Kidney capillary endothelial cell (primary cell): ENCODE measurements at regions not wholly inside any gene's neighbourhood (a gene's known extent, or its start where the extent isn't known, plus 50 kb on each side); places are given as distances from the start of the nearest gene placed in this dataset.

ENCODE experiments used
- DNase-seq: peaks from one replicate; pipeline ENCODE4 v3.0.0-alpha.2; 2018; ENCODE audit warnings: low spot score

DNA sequence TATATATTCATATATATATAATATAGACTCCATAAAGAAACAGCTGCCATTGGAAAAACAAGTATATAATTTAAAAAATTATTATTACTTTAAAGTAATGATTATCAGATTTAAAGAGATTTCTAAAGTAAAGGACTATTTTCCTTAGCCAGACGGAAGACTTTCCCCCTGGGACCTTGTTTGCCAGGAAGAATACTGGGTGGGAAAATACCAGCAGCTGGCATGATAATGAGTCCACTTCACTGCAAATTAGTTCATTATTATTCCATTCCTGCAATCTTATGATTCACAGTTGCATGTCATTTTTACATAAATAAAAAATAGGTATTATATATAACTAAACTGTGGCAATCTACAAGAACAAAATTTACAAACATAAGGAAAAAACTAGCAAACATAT, 339.8 kb upstream of the CDH7 start:
- DNase-seq = no peak

DNA sequence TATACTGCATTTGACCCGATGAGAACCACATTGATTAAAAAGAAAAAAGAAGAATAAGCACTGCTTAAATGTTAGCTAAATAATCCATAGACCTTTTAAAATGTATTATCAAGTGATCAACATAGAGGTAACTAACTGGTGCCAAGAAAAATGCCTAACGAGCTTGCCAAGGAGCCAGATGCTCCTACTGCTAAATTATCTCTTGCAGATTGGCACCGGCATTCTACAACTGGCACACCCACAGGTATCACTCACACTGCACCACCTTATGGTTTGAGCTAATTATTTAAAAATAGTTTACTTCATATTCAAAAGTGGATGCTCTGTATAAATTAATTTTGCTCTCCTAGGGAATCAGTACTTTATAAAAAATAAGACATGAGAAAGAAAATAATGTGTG, 341.6 kb upstream of the CDH7 start:
- no peak for DNase-seq

- DNase-seq = no peak
Observed at GRCh38 chr18:65403534-65403933, 347.3 kb upstream of the CDH7 start.

GRCh38 chr18:65399091-65399490, 351.7 kb upstream of the CDH7 start:
- DNase-seq = no peak

GRCh38 chr18:65398347-65399075, 352.3 kb upstream of the CDH7 start:
- DNase-seq = no peak

GRCh38 chr18:65380986-65381385, 369.8 kb upstream of the CDH7 start:
- no peak for DNase-seq

DNA sequence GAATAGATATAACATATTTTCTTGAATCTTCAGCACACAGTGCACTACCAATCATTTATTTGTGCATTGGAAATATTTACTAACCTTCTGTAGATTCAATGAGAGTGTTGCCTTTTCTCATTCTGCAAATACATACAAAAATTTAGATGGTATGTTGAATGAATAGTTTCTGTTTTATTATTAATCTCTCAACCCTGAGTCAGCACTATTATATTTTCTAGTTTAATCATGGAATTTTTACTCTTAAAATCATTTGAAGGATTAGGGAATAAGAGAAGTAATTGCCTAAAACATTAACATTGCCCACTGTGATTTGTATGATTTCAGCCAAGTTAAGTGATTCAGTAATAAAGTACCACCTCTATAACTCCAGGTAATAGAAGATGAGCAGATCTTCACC, 370.2 kb upstream of the CDH7 start:
- DNase-seq = no peak

DNA sequence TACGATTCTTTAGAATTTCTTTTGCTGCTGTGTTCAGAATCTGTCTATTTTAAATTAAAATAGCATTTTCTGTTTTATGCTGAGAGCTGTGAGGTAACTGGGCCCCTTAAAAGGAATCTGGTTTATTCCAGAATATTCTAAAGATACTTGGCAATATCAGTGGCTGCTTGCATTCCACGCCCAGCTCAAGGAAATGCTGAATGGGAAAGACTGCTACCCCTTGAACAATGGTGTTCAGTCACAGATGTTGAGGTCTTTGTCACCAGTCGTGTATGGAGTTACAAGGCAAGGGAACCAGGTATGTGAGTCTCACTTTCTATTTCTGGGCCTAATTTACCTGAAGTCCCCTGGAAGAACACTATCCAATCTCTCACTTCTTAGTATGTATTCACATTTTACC, 377.9 kb upstream of the CDH7 start:
- no peak for DNase-seq

GRCh38 chr18:65365245-65365980, 385.4 kb upstream of the CDH7 start:
- no peak for DNase-seq

GRCh38 chr18:65363911-65364632, 386.7 kb upstream of the CDH7 start:
- no peak for DNase-seq

GRCh38 chr18:65363011-65363410, 387.8 kb upstream of the CDH7 start:
- no peak for DNase-seq

DNA sequence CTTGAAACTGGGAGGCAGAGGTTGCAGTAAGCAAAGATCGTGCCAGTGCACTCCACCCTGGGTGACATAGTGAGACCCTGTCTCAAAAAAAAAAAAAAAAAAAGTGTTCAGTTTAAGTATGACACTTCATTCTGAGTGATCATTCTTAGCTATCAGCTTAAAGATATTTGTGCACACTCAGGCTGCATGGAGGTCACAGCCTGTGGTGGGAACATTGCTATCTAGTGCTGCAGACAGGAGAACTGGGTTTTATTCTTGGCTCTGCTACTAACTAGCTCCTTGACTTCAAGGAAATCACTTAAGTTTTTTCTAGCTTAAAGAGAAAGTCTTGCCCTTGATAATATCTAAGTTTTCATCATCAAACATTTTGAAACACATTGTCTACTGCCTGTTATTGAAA, 391.3 kb upstream of the CDH7 start:
- DNase-seq = no peak

GRCh38 chr18:65358306-65358705, 392.5 kb upstream of the CDH7 start:
- DNase-seq = no peak

DNA sequence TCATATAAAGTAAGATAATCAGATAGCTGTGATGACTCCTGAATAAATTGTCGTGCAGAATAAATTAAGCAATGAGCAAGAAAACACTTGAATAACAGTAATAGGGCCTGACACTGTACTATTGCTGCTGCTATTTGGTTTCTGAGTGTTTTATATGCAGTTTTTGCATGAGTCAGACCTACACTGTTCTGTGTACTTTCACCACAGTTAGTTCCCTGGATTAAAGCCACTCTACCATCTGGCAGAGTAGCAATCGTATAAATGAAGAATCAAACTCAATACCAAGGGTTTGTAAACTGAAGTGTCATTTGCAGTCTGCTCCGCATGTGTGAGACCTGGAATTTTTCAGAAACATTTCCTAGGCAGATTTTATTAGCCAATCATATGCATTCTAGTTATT, 398.6 kb upstream of the CDH7 start:
- DNase-seq = no peak

GRCh38 chr18:65349635-65350034, 401.2 kb upstream of the CDH7 start:
- no peak for DNase-seq

DNA sequence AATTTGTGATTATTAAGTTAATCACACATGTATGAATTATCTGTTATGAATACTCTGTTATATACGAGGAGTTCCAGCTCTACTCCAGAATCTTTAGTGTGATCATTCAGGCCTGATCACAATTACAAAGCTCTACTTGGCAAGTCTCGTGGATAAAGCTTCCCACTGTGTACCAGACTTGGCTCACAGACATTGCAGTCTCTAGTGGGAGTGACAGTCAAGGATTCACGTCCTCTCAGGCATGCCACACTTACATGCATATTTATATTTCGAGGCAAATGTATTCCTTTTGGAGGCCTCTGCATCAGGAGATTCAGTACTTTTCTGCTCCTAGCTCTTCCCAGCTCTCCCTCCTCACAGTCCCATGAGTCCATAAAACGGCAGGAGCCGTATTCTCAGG, 403.4 kb upstream of the CDH7 start:
- DNase-seq = no peak

DNA sequence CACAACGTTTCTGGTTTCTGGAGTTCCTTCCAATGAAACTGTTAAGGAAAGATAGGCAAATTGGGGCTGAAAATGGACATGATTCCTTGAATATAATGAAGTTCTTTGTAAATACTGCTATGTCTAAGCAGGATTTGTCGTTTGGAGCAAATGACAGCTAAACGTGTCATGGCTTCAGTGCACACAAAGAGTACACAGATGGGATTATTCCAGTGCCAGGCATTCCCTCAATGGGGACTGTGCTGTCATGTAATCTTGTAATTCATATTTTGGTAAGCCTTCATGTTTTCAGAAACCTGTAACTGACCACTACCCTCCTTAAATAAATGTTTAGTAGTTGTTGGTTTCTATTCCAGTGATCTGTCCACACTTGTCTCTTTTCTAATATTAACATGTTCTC, 404.7 kb upstream of the CDH7 start:
- no peak for DNase-seq

DNA sequence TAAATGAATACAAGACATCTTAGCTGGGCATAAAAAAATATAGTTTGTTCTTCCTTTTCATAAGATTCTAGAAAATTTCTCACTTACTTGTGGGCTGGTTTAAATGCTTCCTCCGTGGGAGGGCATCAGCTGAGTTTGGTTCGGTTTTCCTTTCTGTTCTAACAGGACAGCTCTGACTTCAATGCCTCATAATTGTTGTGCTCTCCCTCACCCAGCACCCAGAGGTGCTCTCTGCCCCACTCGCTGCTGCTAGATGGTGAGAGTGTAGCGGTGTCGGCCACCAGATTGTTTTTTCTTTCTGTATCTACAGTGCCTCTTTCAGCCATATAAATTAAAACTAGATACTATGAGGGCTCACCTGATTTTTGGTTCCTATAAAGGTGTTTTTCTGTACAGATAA, 407.2 kb upstream of the CDH7 start:
- DNase-seq = no peak

- no peak for DNase-seq
Observed at GRCh38 chr18:65336411-65336810, 414.4 kb upstream of the CDH7 start.

DNA sequence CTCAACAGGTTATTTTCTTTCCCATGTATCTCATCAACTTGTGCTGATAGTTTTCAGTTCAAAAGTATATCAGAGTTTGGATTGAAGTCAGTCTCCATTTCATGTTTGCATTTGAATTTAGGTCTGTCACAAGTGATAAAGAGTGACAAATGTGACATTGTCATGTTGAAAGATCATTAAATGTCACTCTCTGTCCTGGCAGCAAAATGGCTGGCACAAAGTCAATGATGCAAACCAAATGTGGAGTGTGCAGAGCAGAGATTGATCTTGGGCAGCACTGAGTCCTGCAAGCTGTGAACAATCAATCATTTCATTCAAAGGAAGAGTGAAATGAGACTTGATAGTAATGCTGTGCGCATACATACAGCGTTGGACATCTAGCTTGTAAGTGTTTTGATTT, 421.8 kb upstream of the CDH7 start:
- DNase-seq = no peak

DNA sequence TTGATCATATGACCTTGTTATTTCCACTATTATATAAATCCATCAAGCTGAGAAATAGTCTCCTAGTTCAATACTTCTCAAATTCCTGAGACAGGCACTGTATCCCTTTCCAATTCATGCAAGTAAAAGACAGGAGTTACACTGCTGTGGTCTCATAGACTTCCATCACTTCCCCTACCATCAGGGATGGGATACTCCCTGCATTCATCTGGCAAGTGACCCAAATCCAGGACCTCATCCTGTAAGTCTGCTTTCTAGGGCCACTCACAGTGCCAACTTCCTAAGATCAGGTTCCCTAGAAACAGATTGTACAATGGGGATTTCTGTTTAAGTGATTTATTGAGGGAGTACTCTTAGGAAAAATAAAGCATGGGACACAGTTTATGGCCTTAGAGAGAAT, 424.0 kb upstream of the CDH7 start:
- no peak for DNase-seq

DNA sequence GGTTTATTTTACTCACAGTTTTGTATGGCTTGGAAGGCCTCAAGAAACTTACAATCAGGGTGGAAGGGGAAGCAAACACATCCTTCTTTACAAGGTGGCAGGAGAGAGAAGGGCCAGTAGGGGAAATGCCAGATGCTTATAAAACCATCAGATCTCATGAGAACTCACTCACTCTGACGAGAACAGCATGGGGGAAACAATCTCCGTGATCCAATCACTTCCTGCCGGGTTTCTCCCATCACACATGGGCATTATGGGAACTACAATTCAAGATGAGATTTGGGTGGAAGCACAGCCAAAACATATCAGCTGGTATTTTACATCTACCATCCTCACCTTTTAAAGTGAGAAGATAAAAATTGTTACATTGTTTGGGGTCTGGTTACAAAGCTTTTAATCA, 427.9 kb upstream of the CDH7 start:
- DNase-seq = no peak

GRCh38 chr18:65298422-65298821, 452.4 kb upstream of the CDH7 start:
- no peak for DNase-seq
